Rectal smooth muscle tissue (tissue), 1 donor: ENCODE measurements at regions not wholly inside any gene's neighbourhood (a gene's known extent, or its start where the extent isn't known, plus 50 kb on each side); places are given as distances from the start of the nearest gene placed in this dataset.

Source experiments
- H3K27ac ChIP-seq: one replicate; pipeline ENCODE4 v1.7.0; 2013; ENCODE audit warnings: low read depth, low read length, inconsistent platforms
- H3K27me3 ChIP-seq: one replicate; pipeline ENCODE4 v1.7.0; 2013; ENCODE audit warnings: low read length; ENCODE audit not compliant: control insufficient read depth, insufficient read depth
- H3K36me3 ChIP-seq: one replicate; pipeline ENCODE4 v1.7.0; 2013; ENCODE audit warnings: low read length; ENCODE audit not compliant: control insufficient read depth, insufficient read depth
- H3K4me1 ChIP-seq: one replicate; pipeline ENCODE4 v1.7.0; 2013; ENCODE audit warnings: low read length; ENCODE audit not compliant: control insufficient read depth, insufficient read depth
- H3K4me3 ChIP-seq: one replicate; pipeline ENCODE4 v1.7.0; 2013; ENCODE audit warnings: low read length
- H3K9ac ChIP-seq: one replicate; pipeline ENCODE4 v1.7.0; 2013; ENCODE audit warnings: low read length

- H3K27me3 ChIP-seq, result no peaks in the 10 kb centered on the region
- H3K27ac ChIP-seq, result no peak overlapping the region
- no peaks in the 10 kb centered on the region for H3K36me3 ChIP-seq
Observed at GRCh38 chr15:81852411-81853149, 193.2 kb downstream of the MEX3B start.

GRCh38 chr15:81851757-81852156, 194.1 kb downstream of the MEX3B start:
- H3K27me3 ChIP-seq, result no peaks in the 10 kb centered on the region

More at GRCh38 chr15:81852411-81853149, 193.2 kb downstream of the MEX3B start:
- no peak overlapping the region for H3K9ac ChIP-seq
- H3K4me1 ChIP-seq, result peaks cover 3% of the 10 kb centered on the region
- H3K4me3 ChIP-seq, result no peak overlapping the region

GRCh38 chr15:81851325-81851724, 194.5 kb downstream of the MEX3B start:
- Histone ChIP-seq H3K4me3 (no peak overlapping the region), H3K27ac (no peak overlapping the region), H3K9ac (no peak overlapping the region), H3K4me1 (peaks cover 3% of the 10 kb centered on the region), H3K36me3 (no peaks in the 10 kb centered on the region), H3K27me3 (no peaks in the 10 kb centered on the region)

More at GRCh38 chr15:81851757-81852156, 194.1 kb downstream of the MEX3B start:
- H3K27ac ChIP-seq, result no peak overlapping the region
- no peak overlapping the region for H3K4me3 ChIP-seq
- no peak overlapping the region for H3K9ac ChIP-seq
- H3K36me3 ChIP-seq, result no peaks in the 10 kb centered on the region
- peaks cover 3% of the 10 kb centered on the region for H3K4me1 ChIP-seq

GRCh38 chr15:81849289-81849688, 196.5 kb downstream of the MEX3B start:
- no peak overlapping the region for H3K9ac ChIP-seq
- no peak overlapping the region for H3K27ac ChIP-seq
- no peak overlapping the region for H3K4me3 ChIP-seq
- no peaks in the 10 kb centered on the region for H3K27me3 ChIP-seq
- peaks cover 3% of the 10 kb centered on the region for H3K4me1 ChIP-seq
- H3K36me3 ChIP-seq, result no peaks in the 10 kb centered on the region

- H3K27me3 ChIP-seq, result no peaks in the 10 kb centered on the region
- no peaks in the 10 kb centered on the region for H3K36me3 ChIP-seq
- peaks cover 3% of the 10 kb centered on the region for H3K4me1 ChIP-seq
- no peak overlapping the region for H3K27ac ChIP-seq
- H3K4me3 ChIP-seq, result no peak overlapping the region
- H3K9ac ChIP-seq, result no peak overlapping the region
Observed at GRCh38 chr15:81848701-81849100, 197.1 kb downstream of the MEX3B start.

- no peak overlapping the region for H3K9ac ChIP-seq
- H3K4me3 ChIP-seq, result no peak overlapping the region
- H3K27me3 ChIP-seq, result no peaks in the 10 kb centered on the region
- no peaks in the 10 kb centered on the region for H3K36me3 ChIP-seq
- H3K4me1 ChIP-seq, result no peaks in the 10 kb centered on the region
- H3K27ac ChIP-seq, result no peak overlapping the region
Observed at GRCh38 chr15:81843757-81844407, 201.9 kb downstream of the MEX3B start.

- Histone ChIP-seq H3K27ac (no peak overlapping the region), H3K4me3 (no peak overlapping the region), H3K9ac (no peak overlapping the region), H3K27me3 (no peaks in the 10 kb centered on the region), H3K36me3 (no peaks in the 10 kb centered on the region), H3K4me1 (no peaks in the 10 kb centered on the region)
Observed at GRCh38 chr15:81843226-81843625, 202.6 kb downstream of the MEX3B start.

- H3K36me3 ChIP-seq, result no peaks in the 10 kb centered on the region
- H3K4me1 ChIP-seq, result no peaks in the 10 kb centered on the region
- no peaks in the 10 kb centered on the region for H3K27me3 ChIP-seq
- H3K4me3 ChIP-seq, result no peak overlapping the region
- H3K9ac ChIP-seq, result no peak overlapping the region
- no peak overlapping the region for H3K27ac ChIP-seq
Observed at GRCh38 chr15:81839387-81839786, 206.4 kb downstream of the MEX3B start.

- no peaks in the 10 kb centered on the region for H3K36me3 ChIP-seq
- no peak overlapping the region for H3K9ac ChIP-seq
- H3K4me1 ChIP-seq, result no peaks in the 10 kb centered on the region
- no peak overlapping the region for H3K4me3 ChIP-seq
- H3K27ac ChIP-seq, result no peak overlapping the region
- no peaks in the 10 kb centered on the region for H3K27me3 ChIP-seq
Observed at GRCh38 chr15:81835731-81836130, 210.1 kb downstream of the MEX3B start.

GRCh38 chr15:81830520-81830919, 215.3 kb downstream of the MEX3B start:
- H3K27me3 ChIP-seq, result no peaks in the 10 kb centered on the region
- H3K36me3 ChIP-seq, result no peaks in the 10 kb centered on the region
- no peak overlapping the region for H3K4me3 ChIP-seq
- H3K4me1 ChIP-seq, result no peaks in the 10 kb centered on the region
- H3K27ac ChIP-seq, result no peak overlapping the region
- H3K9ac ChIP-seq, result no peak overlapping the region

GRCh38 chr15:81829918-81830317, 215.9 kb downstream of the MEX3B start:
- Histone ChIP-seq H3K27ac (no peak overlapping the region), H3K4me1 (no peaks in the 10 kb centered on the region), H3K4me3 (no peak overlapping the region), H3K36me3 (no peaks in the 10 kb centered on the region), H3K27me3 (no peaks in the 10 kb centered on the region), H3K9ac (no peak overlapping the region)

- no peaks in the 10 kb centered on the region for H3K4me1 ChIP-seq
- H3K27ac ChIP-seq, result no peak overlapping the region
- no peak overlapping the region for H3K4me3 ChIP-seq
- H3K36me3 ChIP-seq, result no peaks in the 10 kb centered on the region
- H3K27me3 ChIP-seq, result no peaks in the 10 kb centered on the region
- H3K9ac ChIP-seq, result no peak overlapping the region
Observed at GRCh38 chr15:81828135-81828534, 217.7 kb downstream of the MEX3B start.

GRCh38 chr15:81825136-81825535, 220.7 kb downstream of the MEX3B start:
- H3K4me1 ChIP-seq, result no peaks in the 10 kb centered on the region
- H3K27me3 ChIP-seq, result no peaks in the 10 kb centered on the region
- no peaks in the 10 kb centered on the region for H3K36me3 ChIP-seq
- H3K9ac ChIP-seq, result no peak overlapping the region
- H3K27ac ChIP-seq, result no peak overlapping the region
- H3K4me3 ChIP-seq, result no peak overlapping the region
